SKM-1 treated with dmso at 0.1 percent for 144 hours (cell line): ENCODE measurements at regions not wholly inside any gene's neighbourhood (a gene's known extent, or its start where the extent isn't known, plus 50 kb on each side); places are given as distances from the start of the nearest gene placed in this dataset.
"Not testable (repeated sequence)": the region's sequence is repeated elsewhere in the genome, so short reads cannot be mapped to it uniquely, and the experiment has no call there.

ENCODE experiments used
- DNase-seq: peaks from one replicate; lab custom pipeline; 2025; ENCODE audit not compliant: unreplicated experiment; lab: John Stamatoyannopoulos, UW

DNA sequence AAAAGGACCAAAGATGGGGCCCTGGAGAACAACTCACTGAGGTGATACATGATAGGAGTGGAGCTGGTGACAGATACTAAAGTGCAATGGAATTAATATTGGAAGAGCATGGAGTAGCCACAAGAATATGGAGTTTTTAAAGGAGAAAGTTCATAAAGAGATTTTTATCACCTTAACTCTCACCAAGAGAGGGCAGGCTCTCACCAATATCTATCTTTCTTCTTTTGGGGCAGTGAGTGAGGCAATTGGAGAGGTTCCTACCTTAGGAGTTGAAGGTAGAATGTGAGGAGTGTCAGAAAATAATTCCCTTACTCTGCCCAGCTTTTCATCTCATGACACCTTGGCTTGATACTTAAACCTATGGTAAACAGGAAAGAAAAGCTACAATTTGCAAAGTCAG, 233.7 kb upstream of the CWC22 start:
- DNase-seq = peak; percentile 8

- no peak for DNase-seq
Observed at GRCh38 chr2:180238729-180239128, 231.6 kb upstream of the CWC22 start.

DNA sequence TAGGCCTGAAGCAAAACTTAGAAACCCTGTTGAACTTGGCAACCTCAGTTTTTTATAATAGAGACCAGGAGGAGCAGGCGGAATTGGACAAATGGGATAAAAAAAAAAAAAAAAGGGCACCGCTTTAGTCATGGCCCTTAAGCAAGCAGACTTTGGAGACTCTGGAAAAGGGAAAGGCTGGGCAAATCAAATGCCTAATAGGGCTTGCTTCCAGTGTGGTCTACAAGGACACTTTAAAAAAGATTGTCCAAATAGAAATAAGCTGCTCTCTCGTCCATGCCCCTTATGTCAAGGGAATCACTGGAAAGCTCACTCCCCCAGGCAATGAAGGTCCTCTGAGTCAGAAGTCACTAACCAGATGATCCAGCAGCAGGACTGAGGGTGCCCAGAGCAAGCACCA, 229.0 kb upstream of the CWC22 start:
- DNase-seq = not testable (repeated sequence)

DNA sequence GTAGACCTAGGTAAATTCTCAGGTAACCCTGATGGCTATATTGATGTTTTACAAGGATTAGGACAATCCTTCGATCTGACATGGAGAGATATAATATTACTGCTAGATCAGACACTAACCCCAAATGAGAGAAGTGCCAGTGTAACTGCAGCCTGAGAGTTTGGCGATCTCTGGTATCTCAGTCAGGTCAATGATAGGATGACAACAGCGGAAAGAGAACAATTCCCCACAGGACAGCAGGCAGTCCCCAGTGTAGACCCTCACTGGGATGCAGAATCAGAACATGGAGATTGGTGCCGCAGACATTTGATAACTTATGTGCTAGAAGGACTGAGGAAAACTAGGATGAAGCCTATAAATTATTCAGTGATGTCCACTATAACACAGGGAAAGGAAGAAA, 228.4 kb upstream of the CWC22 start:
- DNase-seq = not testable (repeated sequence)

DNA sequence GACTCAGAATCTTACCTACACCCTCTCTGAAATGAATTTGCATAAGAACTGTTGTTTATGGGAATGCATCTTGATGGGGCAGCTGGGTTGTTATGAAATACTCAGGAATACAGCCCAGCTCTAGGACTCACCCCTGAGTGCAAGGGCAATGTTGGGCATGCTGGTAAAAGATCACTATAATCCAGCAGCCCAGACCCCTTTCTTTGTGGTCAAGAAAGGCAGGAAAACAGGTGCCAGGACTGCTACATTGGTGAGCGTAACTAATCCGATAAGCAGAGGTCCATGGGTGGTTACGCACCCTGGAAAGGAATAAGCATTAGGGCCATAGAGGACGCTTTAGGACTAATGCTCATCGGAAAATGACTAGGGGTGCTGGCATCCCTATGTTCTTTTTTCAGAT, 227.9 kb upstream of the CWC22 start:
- DNase-seq = not testable (repeated sequence)

DNA sequence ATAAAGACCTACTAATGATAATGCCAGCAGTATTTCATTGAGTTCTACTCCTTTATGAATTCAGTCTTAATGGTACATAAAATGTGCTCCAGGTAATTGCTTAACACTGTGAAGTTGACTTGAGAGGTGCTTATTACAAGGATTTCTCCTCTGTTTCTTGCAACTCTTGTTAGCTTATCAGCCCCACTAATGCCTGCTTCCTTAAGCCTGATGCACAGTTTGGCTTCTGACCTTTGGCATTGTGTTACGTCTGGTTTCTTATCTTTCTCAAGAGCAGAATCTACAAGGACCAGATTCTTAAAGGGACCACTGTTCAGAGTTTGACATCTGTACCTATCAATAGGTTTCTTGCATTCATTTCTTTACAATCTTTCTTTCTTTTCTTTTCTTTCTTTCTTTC, 223.9 kb upstream of the CWC22 start:
- no peak for DNase-seq

- no peak for DNase-seq
Observed at GRCh38 chr2:180227461-180227860, 220.4 kb upstream of the CWC22 start.

GRCh38 chr2:180225118-180225517, 218.0 kb upstream of the CWC22 start:
- DNase-seq = no peak

DNA sequence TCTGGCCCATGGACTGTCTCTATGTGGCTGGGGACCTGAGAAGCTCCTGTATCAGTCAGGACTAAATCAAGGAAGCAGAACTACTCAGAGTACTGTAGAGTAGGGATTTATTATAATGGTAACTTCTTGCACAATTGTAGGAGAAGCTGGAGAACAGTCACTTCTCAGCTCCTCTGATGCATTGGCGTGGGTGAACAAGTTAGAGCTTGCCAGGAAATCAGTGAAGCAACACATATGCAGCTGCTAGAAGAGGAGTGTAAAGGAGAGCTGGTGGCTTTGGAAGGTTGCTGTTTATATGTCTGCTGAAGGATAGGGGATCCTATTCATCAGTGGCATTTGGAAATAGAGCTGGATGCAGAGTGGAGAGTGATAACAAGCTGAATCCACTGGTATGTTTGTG, 215.5 kb upstream of the CWC22 start:
- no peak for DNase-seq

DNA sequence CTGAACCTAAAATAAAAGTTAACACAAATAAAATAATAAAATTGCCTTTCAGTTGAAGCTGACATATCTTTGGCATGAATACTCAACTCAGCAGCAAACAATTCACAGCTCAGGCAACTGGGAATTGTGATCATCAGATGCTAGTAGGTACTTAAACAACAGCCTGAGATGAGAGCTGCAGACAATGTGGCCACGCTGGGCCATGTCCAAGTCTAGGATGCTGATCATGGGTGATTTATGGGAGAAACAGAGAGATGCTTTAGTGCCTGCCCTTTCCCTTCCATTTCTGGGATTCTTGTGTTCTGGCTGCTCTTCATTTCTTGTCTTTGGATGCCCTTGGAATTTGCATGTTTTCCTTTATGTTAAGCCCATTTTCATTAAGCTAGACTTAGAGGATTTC, 212.4 kb upstream of the CWC22 start:
- no peak for DNase-seq

- no peak for DNase-seq
Observed at GRCh38 chr2:180208841-180209240, 201.7 kb upstream of the CWC22 start.

DNA sequence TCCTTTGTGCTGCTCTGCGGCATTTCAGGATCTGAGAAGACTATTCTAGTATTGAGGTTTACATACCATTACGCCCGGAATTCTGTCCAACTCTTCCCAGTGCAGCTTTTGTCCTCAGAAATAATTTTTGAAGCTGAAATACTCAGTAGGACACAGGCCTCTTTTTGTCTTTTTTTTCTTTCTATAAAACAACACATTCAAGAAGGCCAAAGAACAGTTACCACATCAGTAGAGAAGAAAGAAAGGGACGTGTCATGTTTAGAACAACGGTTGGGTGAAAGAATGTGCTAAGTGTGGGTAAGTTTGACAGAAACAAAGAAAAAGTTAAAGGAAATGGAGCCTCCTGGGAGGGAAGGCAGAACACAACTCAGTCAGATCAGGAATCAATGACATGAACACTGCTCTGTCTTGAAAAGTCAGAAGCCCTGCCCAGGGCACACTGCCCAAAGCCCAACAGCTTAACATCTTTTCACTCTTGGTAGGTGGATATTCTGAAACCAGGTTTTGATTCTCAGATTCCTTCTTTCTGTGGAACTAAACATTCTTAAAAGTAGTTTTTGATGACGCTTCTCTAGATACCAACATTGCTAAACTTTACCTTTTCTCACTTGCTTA, 198.6 kb upstream of the CWC22 start:
- DNase-seq = no peak

DNA sequence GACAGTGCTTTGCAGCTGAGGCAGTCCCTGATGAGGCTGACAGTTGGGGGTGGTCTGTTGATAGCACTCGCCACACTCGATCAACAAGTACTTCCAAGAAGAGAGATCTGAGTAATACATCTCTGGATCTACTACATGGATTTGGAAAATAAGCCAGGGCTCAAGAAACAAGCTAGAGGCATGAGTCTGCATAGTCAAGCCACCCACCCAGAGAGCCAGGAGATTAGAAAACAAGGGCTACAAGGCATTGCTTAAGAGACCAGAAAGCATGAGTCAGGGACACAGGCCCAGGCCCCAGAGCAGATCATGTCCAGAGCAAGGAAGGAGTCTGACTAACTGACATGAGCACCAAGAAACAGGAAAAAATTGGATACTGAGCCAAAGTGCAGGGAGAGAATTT, 196.9 kb upstream of the CWC22 start:
- no peak for DNase-seq

- no peak for DNase-seq
Observed at GRCh38 chr2:180202467-180202951, 195.4 kb upstream of the CWC22 start.

GRCh38 chr2:180196419-180196977, 189.4 kb upstream of the CWC22 start:
- DNase-seq = no peak

DNA sequence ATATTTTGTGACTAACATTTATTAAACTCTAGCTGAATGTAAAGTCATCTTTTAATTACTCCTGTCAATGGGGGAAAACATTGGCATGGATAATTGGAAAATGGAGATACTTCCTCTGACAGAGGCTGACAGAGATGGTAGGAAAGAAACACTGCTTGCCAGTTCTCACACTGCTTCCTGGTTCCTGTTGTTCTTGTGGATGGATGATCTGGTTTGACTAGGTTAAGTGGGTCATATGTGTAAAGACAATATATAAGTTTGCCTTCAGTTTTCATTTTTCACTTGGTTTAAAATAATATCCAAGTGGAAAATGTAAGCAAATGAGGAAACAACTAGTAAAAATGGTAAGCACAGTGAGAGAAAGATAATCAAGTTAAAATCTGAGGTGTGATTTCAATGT, 188.8 kb upstream of the CWC22 start:
- no peak for DNase-seq

DNA sequence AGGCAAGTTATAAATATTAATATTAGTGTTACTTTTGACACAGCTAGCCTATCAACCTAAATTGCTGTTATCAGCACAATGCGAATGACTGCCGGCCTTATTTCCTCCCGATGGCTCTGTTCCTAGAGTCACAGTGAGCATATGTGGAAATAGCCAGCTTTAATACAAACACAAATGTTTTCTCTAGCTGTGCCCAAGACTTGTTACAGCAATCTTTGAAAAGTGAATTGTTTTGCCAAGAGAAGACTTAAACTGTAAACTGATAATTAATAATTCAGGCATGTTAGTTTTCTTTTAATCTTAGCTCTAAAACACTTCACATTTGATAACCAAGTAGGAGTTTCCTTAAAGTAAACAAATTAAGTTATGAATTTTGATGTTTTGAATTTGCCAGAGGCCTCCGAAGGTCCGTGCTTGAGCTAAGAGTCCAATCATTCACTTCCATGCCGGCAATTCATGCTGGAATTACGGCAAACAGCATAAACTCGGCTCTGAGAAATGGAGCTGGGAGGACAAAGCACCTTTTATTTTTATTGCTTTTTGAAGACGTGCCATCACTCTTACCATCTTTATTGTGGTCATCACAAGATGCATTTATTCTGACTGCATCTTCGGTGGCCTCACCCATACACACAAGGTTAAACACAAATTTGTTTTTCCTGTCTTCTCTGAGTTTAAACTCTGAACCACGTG, 184.5 kb upstream of the CWC22 start:
- DNase-seq = no peak

GRCh38 chr2:180190851-180191250, 183.8 kb upstream of the CWC22 start:
- DNase-seq = no peak

- DNase-seq = no peak
Observed at GRCh38 chr2:180187611-180188010, 180.5 kb upstream of the CWC22 start.

- no peak for DNase-seq
Observed at GRCh38 chr2:180184506-180184905, 177.4 kb upstream of the CWC22 start.

- DNase-seq = no peak
Observed at GRCh38 chr2:180180511-180180910, 173.4 kb upstream of the CWC22 start.

- no peak for DNase-seq
Observed at GRCh38 chr2:180177534-180177933, 170.4 kb upstream of the CWC22 start.

DNA sequence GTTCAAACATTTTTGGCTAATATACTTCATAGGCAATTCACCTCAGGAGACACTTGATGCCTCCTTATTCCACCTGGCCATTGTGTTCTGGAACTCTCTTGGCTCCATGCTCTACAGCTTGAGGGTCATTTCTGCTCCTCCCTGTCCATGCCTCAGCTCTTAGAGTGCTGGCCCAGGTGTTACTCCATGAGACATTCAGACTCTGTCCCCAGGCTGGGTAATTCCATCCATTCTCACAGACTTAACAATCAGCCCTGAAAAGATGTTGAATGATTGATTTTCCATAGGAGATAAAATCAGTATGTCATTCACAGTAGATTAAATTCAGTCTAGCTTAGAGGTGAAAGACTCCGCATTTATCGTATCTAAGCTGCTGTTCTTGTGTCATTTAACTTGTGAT, 168.6 kb upstream of the CWC22 start:
- DNase-seq = no peak
